Neural cell (in vitro differentiated cells): ENCODE measurements at regions not wholly inside any gene's neighbourhood (a gene's known extent, or its start where the extent isn't known, plus 50 kb on each side); places are given as distances from the start of the nearest gene placed in this dataset.

ENCODE experiments used
- H2AFZ ChIP-seq: fragments of 200-600, 300-800 bp; sonication (generic), shearing (Covaris generic); 2 replicates; pipeline ENCODE4 v1.6.0; 2014; ENCODE audit warnings: low read depth, mild to moderate bottlenecking, antibody characterized with exemption, low read length, moderate library complexity
- H3F3A ChIP-seq: fragments of 200-600 bp; shearing (Covaris generic); 2 replicates; pipeline ENCODE4 v1.6.1; 2016; ENCODE audit warnings: mild to moderate bottlenecking, moderate library complexity, mixed read lengths, antibody characterized with exemption, low read length; ENCODE audit not compliant: insufficient read depth, poor library complexity, severe bottlenecking
- H3K27ac ChIP-seq: fragments of 200-600, 300-800 bp; sonication (generic), shearing (Covaris generic); 2 replicates; pipeline ENCODE4 v1.5.1; 2014; ENCODE audit warnings: mild to moderate bottlenecking, low read length, moderate library complexity
- H3K27me3 ChIP-seq: fragments of 300-800, 200-600 bp; sonication (generic), shearing (Covaris generic); 2 replicates; pipeline ENCODE4 v1.6.0; 2014; ENCODE audit warnings: mild to moderate bottlenecking, low read depth, low read length, moderate library complexity; ENCODE audit not compliant: insufficient read depth
- H3K36me3 ChIP-seq: fragments of 300-800, 200-600 bp; sonication (generic), shearing (Covaris generic); 2 replicates; pipeline ENCODE4 v1.5.1; 2014; ENCODE audit warnings: mild to moderate bottlenecking, antibody characterized with exemption, low read length, moderate library complexity; ENCODE audit not compliant: insufficient read depth
- H3K4me2 ChIP-seq: fragments of 300-800, 200-600 bp; sonication (generic), shearing (Covaris generic); 2 replicates; pipeline ENCODE4 v1.6.0; 2014; ENCODE audit warnings: mild to moderate bottlenecking, low read length
- H3K4me3 ChIP-seq: fragments of 300-800, 200-600 bp; sonication (generic), shearing (Covaris generic); 2 replicates; pipeline ENCODE4 v1.5.1; 2014; ENCODE audit warnings: mild to moderate bottlenecking, low read length, moderate library complexity
- H3K79me2 ChIP-seq: fragments of 200-600 bp; shearing (Covaris generic); replicated peaks from 2 replicates; pipeline ENCODE4 v1.6.0; 2014; ENCODE audit warnings: mild to moderate bottlenecking, low read length, moderate library complexity; ENCODE audit not compliant: insufficient read depth
- H3K9ac ChIP-seq: fragments of 300-800, 200-600 bp; sonication (generic), shearing (Covaris generic); 2 replicates; pipeline ENCODE4 v1.6.1; 2016; ENCODE audit warnings: mild to moderate bottlenecking, low read length, mixed read lengths
- H3K9me2 ChIP-seq: fragments of 200-600 bp; shearing (Covaris generic); 2 replicates; pipeline ENCODE4 v1.6.1; 2016; ENCODE audit warnings: mild to moderate bottlenecking, low read length, mixed read lengths; ENCODE audit not compliant: insufficient read depth
- H3K9me3 ChIP-seq: fragments of 200-600, 300-800 bp; sonication (generic), shearing (Covaris generic); 2 replicates; pipeline ENCODE4 v1.6.1; 2016; ENCODE audit warnings: mild to moderate bottlenecking, mixed run types, low read length, moderate library complexity, mixed read lengths
- H4K20me1 ChIP-seq: fragments of 200-600 bp; shearing (Covaris generic); 2 replicates; pipeline ENCODE4 v1.6.1; 2016; ENCODE audit warnings: mild to moderate bottlenecking, mixed run types; ENCODE audit not compliant: insufficient read depth
- CTCF ChIP-seq: fragments of 450-650 bp; IDR thresholded peaks from 2 replicates; pipeline ENCODE4 v1.5.1; 2014; ENCODE audit warnings: antibody characterized with exemption, mild to moderate bottlenecking, moderate library complexity; ENCODE audit not compliant: poor library complexity, severe bottlenecking
- EP300 ChIP-seq: fragments of 450-650 bp; conservative IDR thresholded peaks from 2 replicates; pipeline ENCODE4 v1.6.1; 2014; ENCODE audit warnings: antibody characterized with exemption, mild to moderate bottlenecking, moderate library complexity; ENCODE audit not compliant: poor library complexity, severe bottlenecking
- EZH2 ChIP-seq: fragments of 200-600, 300-800 bp; shearing (Covaris generic), sonication (generic); IDR thresholded peaks from 2 replicates; pipeline ENCODE4 v1.6.1; 2014; ENCODE audit warnings: antibody characterized with exemption, low read length, borderline replicate concordance, mild to moderate bottlenecking; ENCODE audit not compliant: insufficient read depth, poor library complexity, severe bottlenecking
- MXI1 ChIP-seq: fragments of 450-650 bp; conservative IDR thresholded peaks from 2 replicates; pipeline ENCODE4 v1.6.1; 2014; ENCODE audit warnings: antibody characterized with exemption, mild to moderate bottlenecking; ENCODE audit not compliant: poor library complexity, severe bottlenecking
- POLR2AphosphoS5 ChIP-seq: IDR thresholded peaks from 2 replicates; pipeline ENCODE4 v1.6.1; 2012
- RAD21 ChIP-seq: fragments of 450-650 bp; conservative IDR thresholded peaks from 2 replicates; pipeline ENCODE4 v1.6.1; 2014; ENCODE audit warnings: antibody characterized with exemption, mild to moderate bottlenecking, moderate library complexity
- SMC3 ChIP-seq: fragments of 450-650 bp; conservative IDR thresholded peaks from 2 replicates; pipeline ENCODE4 v1.6.1; 2014; ENCODE audit warnings: antibody characterized with exemption, mild to moderate bottlenecking, moderate library complexity; ENCODE audit not compliant: poor library complexity
- TAF1 ChIP-seq: IDR thresholded peaks from 2 replicates; pipeline ENCODE4 v1.6.1; 2012; ENCODE audit warnings: low read depth
- TF ChIP-seq, protein P1 (sequence below): IDR thresholded peaks from 2 replicates; pipeline ENCODE4 v1.6.1; 2012; ENCODE audit warnings: borderline replicate concordance

DNA sequence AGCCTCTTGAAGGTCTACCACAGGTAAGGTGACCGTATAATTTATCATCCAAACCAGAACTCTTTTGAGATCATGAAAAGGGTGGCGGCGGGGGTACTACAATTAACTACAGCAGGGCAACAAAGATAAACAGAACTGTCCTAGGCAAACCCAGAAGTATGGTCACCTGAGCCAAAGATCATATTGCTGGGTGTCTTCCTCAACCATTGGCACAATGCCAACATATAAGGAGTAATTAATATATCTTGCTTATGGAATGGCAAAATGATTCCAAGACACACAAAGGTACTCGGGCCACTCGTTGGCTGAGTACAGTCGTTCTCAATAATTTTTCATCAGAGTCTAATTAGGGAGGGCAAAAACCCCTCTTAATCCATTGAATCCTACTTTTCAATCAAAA is 273.3 kb downstream of the QDPR start:
- no peak overlapping the region for H3K27ac ChIP-seq
- H3K9ac ChIP-seq, result no peak overlapping the region
- H2AFZ ChIP-seq, result no peak overlapping the region
- no peaks in the 10 kb centered on the region for H3K9me2 ChIP-seq
- no peak overlapping the region for H3K4me2 ChIP-seq
- no peak overlapping the region for H3K4me3 ChIP-seq
- H3F3A ChIP-seq, result no peaks in the 10 kb centered on the region
- no peaks in the 10 kb centered on the region for H3K9me3 ChIP-seq
- H4K20me1 ChIP-seq, result no peaks in the 10 kb centered on the region
- H3K79me2 ChIP-seq, result no peaks in the 10 kb centered on the region
- H3K27me3 ChIP-seq, result no peaks in the 10 kb centered on the region
- no peaks in the 10 kb centered on the region for H3K36me3 ChIP-seq
- TF ChIP-seq EP300 (no peak), RAD21 (no peak), SMC3 (no peak), POLR2AphosphoS5 (no peak), MXI1 (no peak), TAF1 (no peak), EZH2 (no peak), CTCF (no peak)
- TF ChIP-seq, protein P1, sequence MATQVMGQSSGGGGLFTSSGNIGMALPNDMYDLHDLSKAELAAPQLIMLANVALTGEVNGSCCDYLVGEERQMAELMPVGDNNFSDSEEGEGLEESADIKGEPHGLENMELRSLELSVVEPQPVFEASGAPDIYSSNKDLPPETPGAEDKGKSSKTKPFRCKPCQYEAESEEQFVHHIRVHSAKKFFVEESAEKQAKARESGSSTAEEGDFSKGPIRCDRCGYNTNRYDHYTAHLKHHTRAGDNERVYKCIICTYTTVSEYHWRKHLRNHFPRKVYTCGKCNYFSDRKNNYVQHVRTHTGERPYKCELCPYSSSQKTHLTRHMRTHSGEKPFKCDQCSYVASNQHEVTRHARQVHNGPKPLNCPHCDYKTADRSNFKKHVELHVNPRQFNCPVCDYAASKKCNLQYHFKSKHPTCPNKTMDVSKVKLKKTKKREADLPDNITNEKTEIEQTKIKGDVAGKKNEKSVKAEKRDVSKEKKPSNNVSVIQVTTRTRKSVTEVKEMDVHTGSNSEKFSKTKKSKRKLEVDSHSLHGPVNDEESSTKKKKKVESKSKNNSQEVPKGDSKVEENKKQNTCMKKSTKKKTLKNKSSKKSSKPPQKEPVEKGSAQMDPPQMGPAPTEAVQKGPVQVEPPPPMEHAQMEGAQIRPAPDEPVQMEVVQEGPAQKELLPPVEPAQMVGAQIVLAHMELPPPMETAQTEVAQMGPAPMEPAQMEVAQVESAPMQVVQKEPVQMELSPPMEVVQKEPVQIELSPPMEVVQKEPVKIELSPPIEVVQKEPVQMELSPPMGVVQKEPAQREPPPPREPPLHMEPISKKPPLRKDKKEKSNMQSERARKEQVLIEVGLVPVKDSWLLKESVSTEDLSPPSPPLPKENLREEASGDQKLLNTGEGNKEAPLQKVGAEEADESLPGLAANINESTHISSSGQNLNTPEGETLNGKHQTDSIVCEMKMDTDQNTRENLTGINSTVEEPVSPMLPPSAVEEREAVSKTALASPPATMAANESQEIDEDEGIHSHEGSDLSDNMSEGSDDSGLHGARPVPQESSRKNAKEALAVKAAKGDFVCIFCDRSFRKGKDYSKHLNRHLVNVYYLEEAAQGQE, result no peak

DNA sequence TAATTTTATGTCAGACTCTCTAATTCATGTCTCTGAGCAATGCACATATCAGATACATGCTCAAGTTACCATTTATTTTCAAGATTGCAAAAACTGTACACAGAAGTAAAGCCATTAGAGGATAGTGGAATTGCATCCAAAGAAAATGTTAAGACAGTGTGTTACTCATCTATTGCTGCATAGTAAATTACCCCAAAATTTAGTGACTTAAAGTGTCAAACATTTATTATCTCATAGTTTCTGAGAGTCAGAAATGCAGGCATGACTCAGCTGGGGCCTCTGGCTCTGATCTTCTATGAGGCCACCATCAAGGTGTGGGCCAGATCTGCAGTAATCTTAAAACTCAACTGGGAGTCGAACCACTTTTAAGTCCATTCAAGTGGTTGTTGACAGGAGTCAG is 275.2 kb downstream of the QDPR start:
- Histone ChIP-seq H3K27ac (no peak overlapping the region), H3K9me2 (no peaks in the 10 kb centered on the region), H3K9ac (no peak overlapping the region), H2AFZ (no peak overlapping the region), H3K79me2 (no peaks in the 10 kb centered on the region), H3K4me3 (no peak overlapping the region), H3K27me3 (no peaks in the 10 kb centered on the region), H4K20me1 (no peaks in the 10 kb centered on the region), H3K4me2 (no peak overlapping the region), H3K9me3 (no peaks in the 10 kb centered on the region), H3F3A (no peaks in the 10 kb centered on the region), H3K36me3 (no peaks in the 10 kb centered on the region)
- TF ChIP-seq CTCF, result no peak
- no peak for TF ChIP-seq EP300
- no peak for TF ChIP-seq POLR2AphosphoS5
- TF ChIP-seq TAF1, result no peak
- TF ChIP-seq EZH2, result no peak
- TF ChIP-seq MXI1, result no peak
